Stimulated activated CD4-positive, alpha-beta T cell treated with anti-CD3 and anti-CD28 coated beads, Interleukin-4, amount 100 ng/mL, for 24 hours (primary cell): ENCODE measurements at regions not wholly inside any gene's neighbourhood (a gene's known extent, or its start where the extent isn't known, plus 50 kb on each side); places are given as distances from the start of the nearest gene placed in this dataset.
"Not testable (repeated sequence)": the region's sequence is repeated elsewhere in the genome, so short reads cannot be mapped to it uniquely, and the experiment has no call there.

Experiments
- DNase-seq: peaks from one replicate; pipeline ENCODE4 v3.0.0-alpha.2; 2020

DNA sequence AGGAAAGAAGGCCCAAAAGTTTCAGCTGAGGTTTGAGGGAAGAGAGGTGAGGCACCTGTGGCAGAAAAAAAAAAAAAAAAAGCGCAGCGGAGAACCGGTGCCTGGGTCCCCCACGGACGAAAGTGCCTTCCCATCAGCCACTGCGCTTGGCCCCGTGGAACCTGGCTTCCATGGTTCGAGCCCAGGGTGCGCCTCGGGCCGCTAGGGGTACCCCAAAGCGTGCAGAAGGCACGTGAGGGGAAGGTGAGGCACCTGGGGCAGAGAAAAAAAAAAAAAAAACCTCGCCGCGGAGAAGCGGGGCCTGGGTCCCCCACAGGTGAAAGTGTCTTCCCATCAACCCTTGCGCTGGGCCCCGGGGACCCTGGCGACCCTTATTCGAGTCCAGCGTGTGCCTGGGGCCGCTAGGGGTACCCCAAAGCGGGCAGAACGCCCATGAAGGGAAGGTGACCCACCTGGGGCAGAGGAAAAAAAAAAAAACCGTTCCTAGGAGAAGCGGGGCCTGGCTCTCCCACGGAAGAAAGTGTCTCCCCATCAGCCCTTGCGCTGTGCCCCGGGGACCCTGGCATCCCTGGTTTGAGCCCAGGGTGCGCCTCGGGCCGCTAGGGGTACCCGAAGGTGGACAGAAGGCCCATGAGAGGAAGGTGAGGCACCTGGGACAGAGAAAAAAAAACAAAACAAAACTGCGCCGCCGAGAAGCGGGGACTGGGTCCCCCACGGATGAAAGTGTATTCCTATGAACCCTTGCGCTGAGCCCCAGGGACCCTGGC, 228.6 kb downstream of the CCDC74A start:
- DNase-seq = no peak

DNA sequence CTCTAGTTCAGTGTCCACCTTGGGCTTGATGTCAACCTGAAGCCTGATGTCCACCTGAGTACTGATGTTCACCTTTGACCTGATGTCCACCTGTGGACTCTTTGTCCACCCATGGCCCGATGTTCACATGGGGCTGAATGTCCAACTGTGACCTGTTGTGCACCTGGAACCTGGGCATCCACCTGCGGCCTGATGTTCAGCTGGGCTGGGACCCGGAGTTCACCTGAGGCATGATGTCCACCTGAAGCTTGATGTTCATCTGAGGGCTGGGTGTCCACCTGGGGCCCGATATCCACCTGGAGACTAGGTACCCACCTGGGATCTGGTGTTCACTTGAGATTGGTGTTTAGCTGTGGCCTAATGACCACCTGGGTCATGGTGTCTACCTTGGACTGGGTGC, 231.3 kb downstream of the CCDC74A start:
- not testable (repeated sequence) for DNase-seq

DNA sequence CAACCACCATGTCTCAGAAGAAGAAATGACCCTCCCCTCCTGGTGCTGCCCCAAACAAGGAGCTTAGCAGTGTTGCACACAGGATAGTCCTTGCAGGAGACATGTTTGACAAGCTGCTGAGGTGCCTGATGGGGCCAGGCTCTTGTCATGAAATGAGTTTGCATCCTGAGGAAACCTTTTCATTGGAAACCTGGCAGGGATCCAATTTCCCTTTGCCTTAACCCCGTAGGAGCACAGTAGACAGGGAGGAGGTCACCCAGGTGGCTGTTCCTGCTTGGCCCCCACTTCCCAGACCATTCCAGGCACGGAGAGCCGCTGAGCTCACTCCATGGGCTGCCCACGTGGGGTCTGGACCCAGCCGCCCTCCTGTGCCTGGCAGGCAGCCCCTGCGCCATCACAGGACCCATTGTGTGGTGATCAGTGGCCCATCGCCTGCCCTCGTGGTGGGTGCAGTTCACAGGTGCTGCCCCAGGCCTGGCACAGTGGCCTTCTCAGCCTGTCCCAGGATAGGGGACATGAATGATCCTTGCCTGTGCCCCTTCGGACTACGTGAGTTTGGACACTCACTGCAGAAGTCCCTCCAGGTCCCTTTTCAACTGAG, 247.4 kb downstream of the CCDC74A start:
- DNase-seq = not testable (repeated sequence)

DNA sequence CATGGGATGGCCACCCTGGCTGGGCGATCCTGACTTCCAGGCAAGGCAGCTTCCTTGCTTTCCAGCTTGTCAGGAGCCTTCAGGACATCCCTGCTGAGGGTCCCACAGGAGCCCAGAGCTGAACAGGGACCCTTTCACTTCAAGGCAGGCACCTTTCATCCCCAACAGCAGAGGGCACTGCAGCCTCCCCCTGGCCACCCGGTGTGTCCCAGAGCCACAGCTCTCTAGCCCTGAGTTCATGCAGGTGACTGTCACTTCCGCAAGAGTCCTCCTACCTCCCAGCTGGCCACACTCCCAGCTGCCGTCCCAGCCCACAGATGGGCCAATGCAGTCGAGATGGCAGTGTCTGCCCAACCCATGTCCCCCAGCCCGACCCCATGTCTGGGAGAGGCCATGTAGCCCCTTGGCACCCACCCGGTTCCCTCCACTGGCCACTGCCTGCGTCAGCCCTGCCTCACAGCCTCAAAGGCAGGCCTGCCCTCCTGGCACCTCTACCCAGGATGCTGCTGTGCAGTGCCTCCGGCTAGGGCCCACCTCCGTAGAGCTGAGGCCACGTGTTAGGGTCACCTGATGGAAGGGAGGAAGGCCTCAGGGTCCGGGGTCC, 248.3 kb downstream of the CCDC74A start:
- not testable (repeated sequence) for DNase-seq

DNA sequence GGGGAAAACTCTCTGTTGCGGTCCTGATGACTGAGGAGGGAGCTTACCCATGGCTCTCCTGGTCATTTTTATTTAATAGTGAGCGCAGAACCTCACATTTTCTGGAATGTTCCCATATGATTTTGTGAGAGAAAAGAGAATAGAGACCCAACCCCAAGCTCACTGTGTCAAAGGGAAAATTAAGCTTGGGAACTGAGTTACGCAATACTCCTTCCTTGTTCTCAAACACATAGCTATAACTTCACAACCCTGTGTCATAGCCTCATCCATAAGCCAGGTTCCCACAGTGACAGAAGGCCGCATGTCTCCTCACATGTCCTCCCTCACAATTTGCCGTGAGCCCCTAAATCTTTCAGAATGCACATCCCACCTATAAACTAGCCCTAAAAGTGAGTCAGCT, 252.8 kb downstream of the CCDC74A start:
- not testable (repeated sequence) for DNase-seq

DNA sequence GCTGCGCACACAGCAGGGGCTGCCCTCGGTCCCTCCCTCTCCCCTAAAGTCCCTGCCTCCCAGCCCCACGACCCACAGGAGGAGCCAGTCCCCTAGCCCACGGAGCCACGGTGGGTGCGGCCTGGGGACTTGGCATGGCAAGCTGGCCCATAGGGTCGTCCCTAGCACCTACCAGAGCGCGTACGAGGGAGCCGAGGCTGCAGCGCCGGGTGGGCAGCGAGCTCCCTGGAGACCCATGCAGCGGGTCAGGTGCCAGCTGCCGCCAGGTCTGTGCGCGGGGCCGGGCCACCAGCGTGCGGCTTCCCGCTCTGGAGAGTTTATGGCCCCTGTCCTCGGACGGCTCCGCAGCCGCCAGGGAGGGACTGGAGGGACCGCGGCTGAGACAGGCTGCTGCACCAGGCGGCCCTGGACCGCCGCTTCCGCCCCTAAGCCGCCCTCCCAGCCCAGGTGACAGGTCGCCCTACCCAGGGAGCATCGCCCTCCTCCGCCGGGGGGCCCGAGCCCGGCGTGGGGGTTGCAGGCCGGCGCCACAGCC, 273.6 kb downstream of the CCDC74A start:
- no peak for DNase-seq

DNA sequence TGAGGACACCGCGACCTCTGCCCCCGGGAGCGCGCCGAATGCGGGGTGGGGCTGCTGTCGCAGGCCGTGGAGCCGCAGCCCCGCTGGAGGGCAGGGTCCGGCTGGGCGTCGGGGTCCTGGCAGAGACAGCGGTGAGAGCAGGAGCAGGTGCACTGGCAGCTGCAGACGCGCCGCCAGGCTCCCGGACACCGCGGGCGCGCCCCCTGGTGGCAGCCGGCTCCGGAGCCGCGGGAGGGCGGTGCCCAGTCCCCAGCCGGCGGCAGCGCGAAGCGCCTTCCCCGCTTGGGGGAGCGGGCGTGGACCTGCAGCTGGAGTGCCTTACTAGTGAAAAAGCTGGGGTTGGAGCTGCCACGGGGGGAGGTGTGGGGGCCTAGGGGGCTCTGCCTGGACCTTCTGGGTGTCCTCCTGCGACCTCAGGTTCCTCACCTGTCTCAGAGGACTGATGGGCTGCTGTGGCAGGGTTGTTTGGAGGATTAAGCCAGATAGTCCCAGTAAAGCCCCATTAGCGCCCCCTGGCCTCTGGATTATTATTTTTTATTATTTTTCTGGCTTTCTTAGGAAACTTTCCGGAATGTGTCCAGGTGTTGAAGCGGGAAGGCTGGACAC, 274.2 kb downstream of the CCDC74A start:
- peak; percentile 75 for DNase-seq

DNA sequence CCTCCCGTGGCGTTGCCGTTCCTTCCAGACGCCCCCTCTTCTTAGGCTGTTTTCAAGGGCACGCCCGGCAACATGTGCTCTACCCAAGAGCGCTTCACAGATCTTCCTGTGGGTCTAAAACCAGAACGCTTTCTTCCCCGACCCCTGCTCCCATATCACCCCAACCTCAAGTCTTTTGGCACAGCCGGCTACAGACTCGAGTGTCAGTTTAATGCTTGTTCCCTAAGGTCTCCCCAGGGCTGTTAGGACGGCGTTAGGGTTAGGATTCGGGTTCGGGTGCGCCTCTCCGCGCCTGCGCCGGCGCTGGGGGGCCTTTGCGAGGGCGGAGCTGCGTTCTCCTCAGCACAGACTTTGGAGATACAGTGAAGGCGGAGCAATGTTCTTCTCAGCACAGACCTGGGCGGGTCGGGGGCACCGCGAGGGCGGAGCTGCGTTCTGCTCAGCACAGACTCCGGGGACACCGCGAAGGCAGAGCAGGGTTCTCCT, 274.7 kb downstream of the CCDC74A start:
- DNase-seq = peak; percentile 33

DNA sequence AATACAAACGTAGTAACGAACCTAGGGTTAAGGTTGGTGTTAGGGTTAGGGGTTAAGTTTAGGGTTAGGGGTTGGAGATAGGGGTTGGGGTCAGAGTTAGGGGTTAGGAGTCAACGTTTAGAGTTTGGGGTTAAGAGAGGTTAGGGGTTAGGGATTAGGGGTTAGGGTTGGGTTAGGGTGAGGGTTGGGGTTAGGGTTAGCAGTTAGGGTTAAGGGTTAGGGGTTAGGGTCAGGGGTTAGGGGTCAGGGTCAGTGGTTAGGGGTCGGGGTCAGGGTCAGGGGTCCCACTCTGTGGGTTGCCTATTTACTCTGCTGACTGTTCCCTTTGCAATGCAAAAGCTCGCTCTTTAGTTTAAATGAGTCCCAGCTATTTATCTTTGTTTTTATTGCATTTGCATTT, 275.5 kb downstream of the CCDC74A start:
- not testable (repeated sequence) for DNase-seq

DNA sequence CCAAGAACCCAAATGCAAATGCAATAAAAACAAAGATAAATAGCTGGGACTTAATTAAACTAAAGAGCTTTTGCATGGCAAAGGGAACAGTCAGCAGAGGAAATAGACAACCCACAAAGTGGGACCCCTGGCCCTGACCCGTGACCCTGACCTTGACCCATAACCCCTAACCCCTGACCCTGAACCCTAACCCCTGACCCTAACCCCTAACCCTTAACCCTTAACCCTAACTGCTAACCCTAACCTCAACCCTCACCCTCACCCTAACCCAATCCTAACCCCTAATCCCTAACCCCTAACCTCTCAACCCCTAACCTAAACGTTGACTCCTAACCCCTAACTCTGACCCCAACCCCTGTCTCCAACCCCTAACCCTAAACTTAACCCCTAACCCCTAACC, 284.9 kb downstream of the CCDC74A start:
- not testable (repeated sequence) for DNase-seq

DNA sequence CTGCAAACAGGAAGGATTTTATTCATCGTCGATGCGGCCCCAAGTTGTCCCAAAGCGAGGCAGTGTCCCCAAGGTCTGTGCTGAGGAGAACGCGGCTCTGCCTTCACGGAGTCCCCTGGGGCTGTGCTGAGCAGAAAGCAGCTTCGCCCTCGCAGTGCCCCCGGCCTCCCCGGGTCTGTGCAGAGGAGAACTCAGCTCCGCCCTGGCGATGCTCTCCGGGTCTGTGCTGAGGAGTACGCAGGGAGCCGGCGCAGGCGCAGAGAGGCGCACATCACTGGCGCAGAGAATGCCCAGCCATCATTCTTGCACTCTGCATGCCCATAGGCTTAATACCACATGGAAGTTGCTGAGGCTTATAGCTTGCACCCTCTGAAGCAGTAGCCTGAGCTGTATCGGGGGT, 285.7 kb downstream of the CCDC74A start:
- not testable (repeated sequence) for DNase-seq

DNA sequence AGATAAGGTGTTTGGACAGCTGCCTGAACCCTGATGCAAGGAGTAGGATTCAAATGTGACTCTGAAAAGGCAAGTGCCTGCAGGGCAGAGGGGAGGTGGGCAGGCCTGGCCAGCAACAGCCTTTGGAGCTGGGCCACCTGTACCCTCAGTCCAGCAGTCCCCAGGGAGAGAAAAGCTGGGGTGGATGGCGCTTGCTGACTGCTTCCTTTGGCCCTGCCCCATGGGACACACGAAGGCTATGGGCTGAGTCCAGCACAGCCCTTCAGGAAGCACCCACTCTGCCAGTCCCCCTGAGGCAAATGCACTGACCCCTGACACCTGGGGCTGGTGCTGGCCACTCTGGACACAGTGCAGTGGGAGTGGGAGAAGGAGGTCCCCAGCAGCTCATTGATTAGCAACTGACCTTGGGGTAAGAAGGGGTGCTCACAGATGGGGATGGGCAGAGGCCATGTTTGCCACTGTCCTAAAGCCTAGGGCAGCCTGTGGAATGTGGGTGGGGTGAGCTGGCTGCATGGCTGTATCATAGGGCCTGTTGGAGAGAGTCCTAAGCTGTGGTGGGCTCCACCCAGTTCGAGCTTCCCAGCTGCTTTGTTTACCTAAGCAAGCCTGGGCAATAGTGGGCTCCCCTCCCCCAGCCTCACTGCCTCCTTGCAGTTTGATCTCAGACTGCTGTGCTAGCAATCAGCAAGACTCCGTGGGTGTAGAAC, 290.7 kb downstream of the CCDC74A start:
- DNase-seq = not testable (repeated sequence)

DNA sequence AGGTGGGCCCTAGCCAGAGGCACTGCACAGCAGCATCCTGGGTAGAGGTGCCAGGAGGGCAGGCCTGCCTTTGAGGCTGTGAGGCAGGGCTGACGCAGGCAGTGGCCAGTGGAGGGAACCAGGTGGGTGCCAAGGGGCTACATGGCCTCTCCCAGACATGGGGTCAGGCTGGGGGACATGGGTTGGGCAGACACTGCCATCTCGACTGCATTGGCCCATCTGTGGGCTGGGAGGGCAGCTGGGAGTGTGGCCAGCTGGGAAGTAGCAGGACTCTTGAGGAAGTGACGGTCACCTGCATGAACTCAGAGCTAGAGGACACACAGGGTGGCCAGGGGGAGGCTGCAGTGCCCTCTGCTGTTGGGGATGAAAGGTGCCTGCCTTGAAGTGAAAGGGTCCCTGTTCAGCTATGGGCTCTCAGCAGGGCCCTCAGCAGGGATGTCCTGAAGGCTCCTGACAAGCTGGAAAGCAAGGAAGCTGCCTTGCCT, 294.6 kb downstream of the CCDC74A start:
- DNase-seq = not testable (repeated sequence)

DNA sequence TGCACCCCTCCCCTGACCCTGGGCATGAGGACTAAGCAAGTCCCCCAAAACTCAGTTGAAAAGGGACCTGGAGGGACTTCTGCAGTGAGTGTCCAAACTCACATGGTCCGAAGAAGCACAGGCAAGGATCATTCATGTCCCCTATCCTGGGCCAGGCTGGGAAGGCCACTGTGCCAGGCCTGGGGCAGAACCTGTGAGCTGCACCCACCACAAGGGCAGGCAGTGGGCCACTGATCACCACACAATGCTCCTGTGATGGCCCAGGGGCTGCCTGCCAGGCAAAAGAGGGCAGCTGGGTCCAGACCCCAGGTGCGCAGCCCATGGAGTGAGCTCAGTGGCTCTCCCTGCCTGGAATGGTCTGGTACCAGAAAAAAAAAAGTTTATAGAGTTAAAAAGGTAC, 295.4 kb downstream of the CCDC74A start:
- not testable (repeated sequence) for DNase-seq

DNA sequence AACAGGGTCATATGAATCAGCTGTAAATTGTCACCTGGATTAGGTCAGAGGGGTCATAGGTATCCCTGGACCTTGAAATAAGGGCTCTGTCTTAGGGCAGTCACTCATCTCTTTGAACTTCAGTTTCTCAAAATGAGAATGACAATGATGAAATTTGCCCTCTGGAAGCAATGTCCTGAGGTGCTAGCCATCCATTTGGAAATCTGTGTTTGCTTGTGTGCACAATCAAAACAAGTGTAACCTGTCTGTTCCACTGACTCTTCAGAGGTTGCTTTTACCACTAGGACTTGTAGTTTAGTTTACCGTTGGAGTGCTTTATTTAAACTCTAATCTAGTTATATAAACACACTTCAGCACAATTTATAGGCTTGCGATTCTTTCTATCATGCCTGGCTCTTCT, 297.3 kb downstream of the CCDC74A start:
- not testable (repeated sequence) for DNase-seq

DNA sequence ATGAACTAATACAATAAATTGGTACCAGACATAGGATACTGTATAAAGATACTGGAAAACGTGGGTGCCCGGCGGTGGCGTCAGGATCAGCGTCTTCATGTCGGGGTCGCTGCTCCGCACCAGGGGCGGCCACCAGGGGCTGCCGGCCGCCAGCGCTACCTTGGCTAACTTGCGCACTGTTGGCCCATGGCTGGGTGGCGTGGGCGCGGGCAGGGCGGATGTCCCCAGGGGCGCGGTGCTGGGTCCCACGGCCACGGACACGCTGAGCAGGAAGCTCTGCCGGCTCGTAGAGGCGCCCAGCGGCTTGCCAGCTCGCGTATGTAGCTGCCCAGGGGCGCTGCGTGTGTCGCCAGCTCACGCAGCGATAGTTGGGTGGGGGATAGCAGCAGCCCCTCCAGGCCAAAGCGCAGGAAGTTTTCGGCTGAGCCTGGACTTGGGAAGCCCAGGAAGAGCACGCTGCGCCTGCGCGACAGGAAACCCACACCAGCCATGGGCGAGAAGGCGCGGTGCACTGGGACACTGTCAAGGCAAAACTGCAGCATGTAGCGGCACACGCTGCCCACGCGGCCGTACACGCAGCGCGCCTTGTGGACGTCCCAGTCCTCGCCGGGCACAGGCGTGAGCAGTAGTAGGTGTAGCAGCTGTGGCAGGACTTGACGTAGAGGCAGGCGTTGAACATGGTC, 299.9 kb downstream of the CCDC74A start:
- no peak for DNase-seq

DNA sequence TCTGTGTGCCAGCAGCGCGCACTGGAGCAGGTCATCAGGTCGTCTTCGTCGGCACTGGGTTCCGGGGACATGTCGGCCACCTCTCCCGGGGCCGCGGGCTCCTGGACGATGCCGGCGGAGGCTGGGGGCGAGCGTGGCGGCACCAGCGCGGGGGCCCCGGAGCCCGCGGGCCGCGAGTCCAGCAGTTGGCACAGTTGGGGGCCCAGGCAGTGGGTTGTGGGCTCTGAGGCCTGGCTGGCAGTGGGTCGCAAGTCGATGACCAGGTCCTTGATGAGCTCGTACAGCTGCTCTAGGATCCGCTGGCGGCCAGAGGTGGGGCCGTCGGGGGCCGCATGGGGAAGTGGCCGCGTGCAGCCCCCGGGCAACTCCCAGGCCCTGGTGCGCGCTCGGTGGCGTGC, 300.5 kb downstream of the CCDC74A start:
- no peak for DNase-seq

DNA sequence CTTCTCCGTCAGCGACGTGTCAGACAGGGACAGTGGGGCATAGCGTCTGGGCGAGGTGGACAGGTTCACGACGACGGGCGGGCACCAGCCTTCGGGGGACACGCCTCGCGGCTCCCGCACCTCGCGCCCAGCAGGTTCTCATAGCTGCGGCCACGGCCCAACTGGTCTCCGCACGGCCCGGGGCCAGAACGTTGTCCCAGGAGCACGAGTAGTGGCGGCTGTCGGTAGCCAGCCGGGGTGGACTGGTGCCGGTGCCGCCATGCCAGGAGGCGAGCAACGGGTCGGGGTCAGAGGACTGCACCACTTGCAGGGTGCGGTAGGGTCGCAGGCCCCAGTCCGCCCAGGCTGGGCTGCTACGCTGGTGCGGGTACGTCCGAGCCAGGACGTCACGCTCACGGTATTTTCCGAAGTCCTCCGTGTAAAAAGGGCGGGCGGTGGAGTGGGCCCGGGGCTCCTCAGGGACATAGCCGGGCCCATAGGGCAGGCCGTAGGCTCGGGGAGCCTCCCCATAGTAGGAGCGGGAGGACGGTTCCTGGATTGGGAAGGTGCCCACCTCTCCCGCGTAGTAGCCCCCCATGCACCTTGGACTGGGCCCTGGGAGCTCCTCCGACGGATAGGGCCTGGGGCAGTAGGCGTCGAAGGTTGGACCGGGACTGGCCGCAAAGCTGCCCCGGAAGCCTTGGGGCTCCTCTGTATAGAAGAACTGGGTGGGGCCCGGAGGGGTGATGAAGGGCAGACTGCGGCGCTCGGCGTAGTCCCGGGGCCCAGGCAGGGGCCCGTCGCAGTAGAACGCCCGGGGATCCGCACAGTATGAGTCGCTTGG, 301.2 kb downstream of the CCDC74A start:
- DNase-seq = not testable (repeated sequence)

DNA sequence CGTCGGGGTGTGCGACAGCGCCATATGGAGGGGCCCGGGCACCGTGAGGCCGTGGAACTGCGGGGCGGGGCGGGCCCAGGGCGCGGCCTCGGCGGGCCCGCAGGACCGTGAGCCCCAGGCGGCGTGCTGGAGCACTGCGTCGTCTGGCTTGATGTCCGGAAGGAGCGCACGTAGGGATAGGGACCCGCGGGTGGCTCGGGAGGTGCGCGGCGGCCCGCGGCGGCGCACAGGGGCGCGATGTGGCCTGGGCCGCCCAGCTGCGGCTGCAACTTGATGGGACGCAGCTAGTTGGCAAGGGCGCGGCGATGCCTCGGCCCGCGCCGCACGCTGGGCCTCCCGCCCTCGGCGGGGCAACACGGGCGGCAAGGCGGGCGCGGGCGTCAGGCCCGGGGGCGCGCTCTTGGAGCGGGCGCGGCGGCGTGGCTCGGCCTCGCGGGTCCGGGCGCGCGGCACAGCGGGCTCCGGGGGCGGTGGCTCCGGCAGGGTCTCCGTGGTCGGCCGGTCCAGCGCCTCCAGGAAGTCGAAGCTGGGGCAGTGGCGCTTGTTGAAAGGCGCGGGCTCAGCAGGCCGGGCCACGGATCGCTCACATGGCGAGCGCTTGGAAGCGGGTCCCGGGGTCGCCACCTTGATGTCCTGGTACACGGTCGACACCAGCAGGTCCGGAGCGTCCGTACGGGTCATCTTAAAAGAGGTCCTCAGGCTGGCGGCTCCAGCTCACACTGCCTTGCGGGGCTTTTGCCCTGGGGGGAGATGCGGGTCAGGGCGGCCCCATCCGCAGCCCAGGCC, 302.0 kb downstream of the CCDC74A start:
- DNase-seq = not testable (repeated sequence)
